Astrocyte of the spinal cord (primary cell): ENCODE measurements at regions not wholly inside any gene's neighbourhood (a gene's known extent, or its start where the extent isn't known, plus 50 kb on each side); places are given as distances from the start of the nearest gene placed in this dataset.

Experiments used
- DNase-seq: peaks from one replicate; pipeline ENCODE4 v3.0.0; 2011; ENCODE audit warnings: low read depth, low spot score
- H3K4me3 ChIP-seq: 2 replicates; pipeline ENCODE4 v1.5.1; 2011; ENCODE audit warnings: low read depth, mild to moderate bottlenecking, low read length, moderate library complexity
- CTCF ChIP-seq: IDR thresholded peaks from 2 replicates; pipeline ENCODE4 v1.5.1; 2012; ENCODE audit warnings: low read depth, mild to moderate bottlenecking, low read length, inconsistent platforms
- in situ Hi-C: cut with HindIII; loops from 2 replicates; pipeline ENCODE4 v1.10.0; 2017; ENCODE audit warnings: low sequenced_read_pairs

GRCh38 chr10:31623947-31624346 is 304.7 kb downstream of the ARHGAP12 start:
- no peak for TF ChIP-seq CTCF
- no peak overlapping the region for H3K4me3 ChIP-seq
- in situ Hi-C loops = no loop called here
- DNase-seq = no peak

DNA sequence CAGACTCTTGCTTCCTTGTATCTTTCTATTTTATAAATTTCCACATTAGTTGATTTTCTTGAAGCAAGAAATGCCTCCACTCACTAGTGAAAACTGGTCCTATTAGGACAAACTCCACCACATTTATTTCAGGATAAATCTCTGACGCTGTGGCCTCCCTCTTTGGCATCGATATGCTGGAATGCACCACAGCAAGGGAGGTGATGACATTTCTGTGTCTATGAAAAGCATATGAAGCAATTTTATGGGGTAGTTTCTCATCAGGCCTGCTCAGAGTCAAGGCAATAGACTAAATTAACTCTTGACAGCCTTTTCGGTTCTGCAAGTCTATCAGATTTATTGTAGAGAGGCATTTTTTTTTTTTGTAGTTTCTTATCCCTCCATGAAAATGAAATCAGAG is 304.4 kb downstream of the ZEB1 start:
- in situ Hi-C loops = no loop called here
- no peak for TF ChIP-seq CTCF
- no peak for DNase-seq
- no peak overlapping the region for H3K4me3 ChIP-seq

GRCh38 chr10:31622978-31623377 is 304.0 kb downstream of the ZEB1 start:
- no peak for TF ChIP-seq CTCF
- in situ Hi-C loops = no loop called here

GRCh38 chr10:31621733-31622132 is 302.7 kb downstream of the ZEB1 start:
- in situ Hi-C loops = no loop called here
- H3K4me3 ChIP-seq = no peak overlapping the region
- TF ChIP-seq CTCF = no peak
- DNase-seq = no peak

More at GRCh38 chr10:31622978-31623377, 304.0 kb downstream of the ZEB1 start:
- no peak overlapping the region for H3K4me3 ChIP-seq
- DNase-seq = peak; percentile 29

DNA sequence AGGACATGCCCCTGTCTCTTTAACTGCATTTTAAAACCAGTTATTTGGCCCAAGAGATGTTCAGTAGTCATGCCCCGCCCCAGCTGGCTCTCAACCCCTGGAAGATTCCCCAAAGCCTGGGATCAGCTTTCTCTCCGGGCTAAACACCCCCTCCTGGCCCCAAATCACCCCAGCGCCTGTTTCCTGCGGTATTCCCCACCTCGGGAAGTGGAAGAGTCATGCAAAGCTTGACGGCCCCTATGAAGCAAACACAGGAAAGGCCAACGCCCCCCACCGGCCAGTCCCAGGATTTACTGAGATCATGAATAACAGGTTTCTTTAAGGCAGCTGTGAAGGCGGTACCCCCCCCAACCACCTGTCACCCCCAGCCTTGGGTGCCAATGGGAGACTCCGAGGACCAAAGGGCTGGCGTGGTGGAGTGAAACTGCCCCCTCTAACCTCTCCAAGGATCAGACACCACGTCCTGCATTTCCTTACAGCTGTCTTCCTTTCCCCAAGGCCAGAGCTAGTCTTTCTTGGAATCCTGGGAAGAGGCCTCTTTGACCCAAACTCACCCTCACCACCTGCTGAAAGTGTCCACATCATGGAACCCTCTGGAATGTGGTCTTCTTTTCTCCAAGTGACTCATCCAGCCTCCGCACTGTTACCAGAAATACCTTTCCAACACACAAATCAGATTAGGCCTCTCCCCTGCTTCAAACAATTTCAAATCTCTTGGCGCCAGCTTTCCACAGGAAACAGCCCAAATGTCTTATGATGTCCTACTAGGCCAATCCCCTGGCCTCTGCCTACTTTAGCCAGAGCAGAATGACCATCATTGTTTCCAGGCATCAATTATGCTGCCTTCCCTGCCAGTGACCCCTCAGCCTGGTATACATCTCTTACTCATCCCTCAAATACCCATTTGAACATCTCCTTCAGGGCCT is 301.5 kb downstream of the ZEB1 start:
- no peak overlapping the region for H3K4me3 ChIP-seq
- TF ChIP-seq CTCF = peak; percentile 15
- peak; percentile 64 for DNase-seq
- in situ Hi-C loops = no loop called here

DNA sequence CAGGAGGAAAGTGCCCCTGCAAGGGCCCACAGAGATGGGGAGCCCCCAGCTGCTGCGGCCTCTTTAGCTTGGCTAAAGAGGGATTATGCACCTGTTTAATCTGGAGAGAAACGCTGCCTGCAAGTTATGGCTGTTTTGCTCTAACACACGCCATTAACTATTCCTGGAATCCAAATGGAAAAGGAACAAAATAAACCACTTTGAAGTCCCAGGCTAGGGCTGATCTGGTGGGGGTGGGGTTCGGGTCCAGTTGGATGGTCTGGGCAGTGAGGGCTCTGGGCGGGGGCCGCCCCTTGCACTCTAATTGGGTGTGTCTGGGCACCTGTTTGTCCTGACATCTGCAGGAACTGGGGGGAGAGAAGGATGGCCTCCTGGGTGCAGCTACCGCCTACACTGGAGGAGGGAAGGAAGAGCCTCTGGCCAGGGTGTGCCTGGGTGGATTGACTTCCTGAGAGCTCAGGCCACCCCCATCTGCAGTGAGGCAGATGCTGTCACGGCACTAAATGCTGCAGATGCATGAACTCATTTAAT is 300.6 kb downstream of the ZEB1 start:
- TF ChIP-seq CTCF = no peak
- no peak for DNase-seq
- no peak overlapping the region for H3K4me3 ChIP-seq
- in situ Hi-C loops = no loop called here
